ENCODE measurements at regions not wholly inside any gene's neighbourhood (a gene's known extent, or its start where the extent isn't known, plus 50 kb on each side); places are given as distances from the start of the nearest gene placed in this dataset.
A peak's percentile ranks its signal among the peaks of the same experiment; 100 is the strongest.

- DNase-seq (ENCODE audit: low spot score) = no peak
Measured at GRCh38 chrX:39507034-39507433, 590.7 kb downstream of the BCOR start.

- DNase-seq (ENCODE audit: low spot score) = no peak
Measured at GRCh38 chrX:39507617-39508299, 590.0 kb downstream of the BCOR start.

- DNase-seq (ENCODE audit: low spot score) = no peak
Measured at GRCh38 chrX:39508300-39508692, 589.5 kb downstream of the BCOR start.

DNA sequence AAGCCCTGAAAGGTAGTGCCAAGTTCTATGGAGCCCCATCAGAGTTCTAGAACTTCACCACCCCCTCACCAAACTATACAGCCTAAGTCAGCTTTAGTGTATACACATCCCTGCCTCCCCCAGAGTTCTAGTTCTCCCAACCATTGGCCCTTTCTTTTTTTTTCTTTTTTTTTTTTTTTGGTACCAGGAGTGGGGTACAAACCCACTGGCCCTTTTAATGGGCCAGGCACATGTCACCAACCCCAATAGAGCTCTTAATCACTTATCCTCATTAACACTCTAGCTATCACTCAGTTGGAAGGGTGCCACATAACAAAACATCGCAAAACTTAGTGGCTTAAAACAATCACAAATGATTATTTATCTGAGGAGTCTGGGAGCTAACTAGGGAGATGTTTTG lies 588.6 kb downstream of the BCOR start:
- no peak for DNase-seq (ENCODE audit: low spot score)

DNA sequence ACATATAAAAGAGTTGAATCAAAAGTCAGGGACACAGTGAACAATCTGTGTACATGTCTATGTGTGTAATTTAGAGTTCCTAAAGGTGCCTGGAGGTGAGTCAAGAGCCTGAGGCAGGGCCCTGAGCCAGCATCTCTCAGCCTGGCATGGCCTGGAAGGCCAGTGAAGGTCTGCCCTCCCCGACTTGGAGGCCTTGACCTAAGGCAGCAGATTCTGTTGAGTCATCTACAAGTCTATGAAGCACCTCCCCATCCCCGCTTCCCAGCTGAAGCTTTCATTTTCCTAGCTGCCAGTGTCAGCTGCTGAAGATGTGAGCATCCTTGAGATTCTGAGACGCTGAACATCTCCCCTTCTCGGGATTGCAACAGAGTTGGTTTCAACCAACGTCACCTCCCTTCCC lies 583.9 kb downstream of the BCOR start:
- no peak for DNase-seq (ENCODE audit: low spot score)

DNA sequence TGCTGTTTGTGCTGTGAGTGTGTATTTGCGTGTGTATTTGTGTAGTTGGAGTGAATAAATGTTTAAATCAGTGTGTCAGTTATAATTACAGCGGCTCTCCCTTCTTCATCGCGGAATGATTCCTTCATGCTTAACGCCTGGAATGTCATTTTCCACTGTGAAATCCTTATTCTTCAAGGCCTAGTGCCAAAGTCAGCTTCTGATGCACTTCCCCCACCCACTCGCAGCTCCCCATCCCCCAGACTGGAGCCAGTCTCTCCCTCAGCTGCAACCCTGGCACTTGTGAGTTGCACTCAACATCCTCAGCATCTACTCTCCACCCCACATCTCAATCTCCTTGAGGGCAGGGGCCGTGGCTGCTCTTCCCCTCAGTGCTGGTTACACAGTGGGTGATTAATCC lies 583.0 kb downstream of the BCOR start:
- DNase-seq (ENCODE audit: low spot score) = no peak

GRCh38 chrX:39516427-39516841 lies 581.3 kb downstream of the BCOR start:
- DNase-seq (ENCODE audit: low spot score) = no peak

- DNase-seq (ENCODE audit: low spot score) = peak; percentile 15
Measured at GRCh38 chrX:39518476-39519029, 579.2 kb downstream of the BCOR start.

DNA sequence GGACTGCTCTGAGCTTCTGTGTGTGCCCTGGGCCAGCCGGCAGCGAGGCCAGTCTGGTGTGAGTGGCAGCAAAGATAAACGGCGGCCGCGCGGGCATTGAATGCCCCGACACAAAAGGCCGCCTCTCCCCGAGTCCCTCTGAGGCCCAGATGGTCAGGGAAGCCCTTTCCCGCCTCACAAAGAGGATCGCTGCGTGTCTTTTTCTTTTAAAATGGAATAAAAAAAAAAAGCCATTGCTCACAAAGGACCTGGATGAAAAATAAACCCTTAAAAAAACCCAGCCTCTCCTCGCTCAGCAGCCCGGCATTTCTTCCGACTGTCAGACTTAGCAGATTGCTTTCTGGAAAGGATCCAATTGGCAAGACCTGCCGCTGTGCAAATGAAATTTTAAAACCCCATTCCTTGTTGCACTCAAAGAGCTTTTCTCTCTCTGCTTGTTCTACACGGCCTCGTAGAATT lies 578.7 kb downstream of the BCOR start:
- DNase-seq (ENCODE audit: low spot score) = peak; percentile 15

- no peak for DNase-seq (ENCODE audit: low spot score)
Measured at GRCh38 chrX:39519566-39520301, 578.0 kb downstream of the BCOR start.

DNA sequence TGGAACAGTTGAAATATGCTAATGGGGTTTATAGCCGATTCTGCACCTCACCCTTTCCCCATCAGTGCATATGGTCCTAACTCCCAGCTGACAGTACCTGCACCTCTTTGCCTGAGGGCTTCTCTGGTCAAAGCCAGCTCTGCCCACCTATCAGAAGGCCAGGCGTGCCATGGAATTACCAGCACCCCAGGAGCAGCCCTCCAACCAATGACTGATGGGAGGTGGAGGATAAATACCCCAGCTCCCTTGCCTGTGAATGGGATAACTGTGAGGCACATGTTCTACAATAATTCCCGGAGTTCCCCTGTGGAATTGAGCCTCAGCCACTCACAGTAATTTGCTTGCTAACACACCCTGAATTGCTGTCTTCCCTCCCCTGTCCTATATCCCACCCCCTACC lies 572.0 kb downstream of the BCOR start:
- DNase-seq (ENCODE audit: low spot score) = no peak

- DNase-seq (ENCODE audit: low spot score) = no peak
Measured at GRCh38 chrX:39527025-39527424, 570.7 kb downstream of the BCOR start.

- no peak for DNase-seq (ENCODE audit: low spot score)
Measured at GRCh38 chrX:39528161-39528916, 569.4 kb downstream of the BCOR start.

DNA sequence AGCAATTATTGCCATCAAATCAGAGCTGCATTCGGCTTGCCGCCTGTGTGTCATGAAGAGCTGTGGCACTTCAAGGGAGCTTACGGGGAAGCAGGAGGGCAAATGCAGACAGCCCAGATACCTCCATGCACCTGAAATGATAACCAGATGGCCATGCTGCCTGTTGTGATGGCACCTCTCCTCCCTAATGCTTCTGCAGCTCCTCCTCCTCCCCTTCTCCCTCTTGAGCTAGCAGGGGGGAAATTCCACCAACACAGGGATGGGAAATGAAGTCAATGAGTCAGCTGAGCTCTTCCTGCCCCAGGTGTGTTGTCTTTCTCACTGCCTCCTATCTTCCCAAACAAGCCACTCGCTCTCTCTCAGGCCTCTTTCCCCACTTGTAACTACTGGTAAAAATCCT lies 565.0 kb downstream of the BCOR start:
- no peak for DNase-seq (ENCODE audit: low spot score)

DNA sequence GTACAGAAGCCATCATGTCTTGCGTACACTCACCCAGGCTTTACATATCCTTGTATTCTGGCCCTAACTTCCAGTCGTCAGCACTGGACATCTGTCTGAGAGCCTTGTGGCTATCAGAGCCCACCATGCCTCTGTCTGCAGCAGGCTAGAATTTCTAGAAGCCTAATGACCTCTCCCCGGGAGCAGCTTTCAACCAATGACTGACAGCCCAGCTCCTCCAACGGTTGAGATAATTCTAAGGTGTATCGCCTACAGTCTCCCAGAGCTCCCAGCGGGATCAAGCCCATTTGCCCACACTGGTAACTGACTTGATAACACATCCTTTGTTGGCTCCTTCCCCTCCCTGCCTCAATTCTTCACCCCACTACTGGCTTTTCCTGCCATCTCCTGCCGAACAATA lies 562.8 kb downstream of the BCOR start:
- DNase-seq (ENCODE audit: low spot score) = no peak

DNA sequence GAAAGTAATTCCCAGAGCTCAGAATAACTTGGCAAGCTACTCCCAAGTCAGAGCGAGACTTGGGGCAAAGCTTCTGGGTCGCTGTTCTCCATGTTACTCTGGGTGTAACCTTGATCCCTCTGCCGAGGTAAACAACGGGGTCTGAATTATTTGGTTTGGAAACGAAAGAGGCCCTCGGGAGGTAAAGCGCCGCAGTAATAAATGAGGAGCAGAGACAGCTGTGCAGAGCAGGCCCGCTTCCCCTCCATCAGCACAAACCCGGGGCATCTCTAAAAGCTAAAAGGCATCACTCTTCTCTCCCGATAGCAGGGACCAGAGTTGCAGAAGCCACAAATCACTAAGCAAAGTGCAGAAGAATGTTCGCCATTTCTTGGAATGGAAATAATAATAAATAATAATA lies 561.5 kb downstream of the BCOR start:
- DNase-seq (ENCODE audit: low spot score) = no peak

GRCh38 chrX:39541881-39542280 lies 555.9 kb downstream of the BCOR start:
- DNase-seq (ENCODE audit: low spot score) = no peak

- DNase-seq (ENCODE audit: low spot score) = no peak
Measured at GRCh38 chrX:39542316-39542715, 555.4 kb downstream of the BCOR start.

DNA sequence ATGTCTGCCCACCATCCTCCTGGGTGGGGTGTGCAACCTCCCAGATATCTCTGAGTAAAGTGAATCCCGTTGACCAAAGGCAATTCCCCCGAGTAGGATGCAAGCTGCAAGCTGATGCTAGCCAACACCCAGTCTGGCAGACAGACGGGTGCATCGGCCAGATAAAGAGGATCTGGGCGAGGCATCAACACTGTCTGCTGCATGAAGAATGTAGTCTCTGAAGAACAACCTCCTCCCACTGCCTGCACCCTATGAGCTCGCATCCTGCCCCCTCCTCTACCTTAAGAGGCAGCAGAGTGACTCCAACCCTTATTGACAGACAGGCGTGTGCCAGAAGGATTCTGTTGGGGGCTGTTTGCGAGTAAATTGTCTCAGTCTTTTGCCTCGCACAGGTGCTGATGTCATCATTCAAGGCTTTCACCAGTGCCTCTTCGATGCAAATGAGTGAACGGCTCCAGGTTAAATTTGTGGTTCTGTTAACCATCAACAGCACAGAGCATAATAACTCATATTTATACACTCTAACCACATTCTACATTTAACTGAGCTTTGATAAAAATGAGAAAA lies 546.9 kb downstream of the BCOR start:
- DNase-seq (ENCODE audit: low spot score) = no peak

DNA sequence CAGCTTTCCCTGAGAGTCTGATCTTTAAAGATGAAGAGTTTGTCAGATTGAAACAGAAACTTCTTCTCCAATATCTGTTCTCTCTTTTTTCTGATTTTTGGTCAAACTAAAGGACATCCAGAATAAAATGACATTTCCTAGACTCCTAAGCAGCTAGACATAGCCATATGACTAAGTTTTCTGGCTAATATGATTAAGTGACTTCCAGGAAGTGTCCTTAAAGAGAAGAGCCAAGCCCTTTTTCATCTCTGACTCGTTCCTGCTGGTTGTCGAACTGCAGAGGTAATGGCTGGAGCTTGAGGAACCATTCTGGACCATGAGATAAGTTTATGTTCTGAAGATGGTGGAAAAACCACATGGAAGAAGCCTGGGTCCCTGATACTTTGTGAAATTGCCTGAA lies 546.0 kb downstream of the BCOR start:
- DNase-seq (ENCODE audit: low spot score) = no peak

DNA sequence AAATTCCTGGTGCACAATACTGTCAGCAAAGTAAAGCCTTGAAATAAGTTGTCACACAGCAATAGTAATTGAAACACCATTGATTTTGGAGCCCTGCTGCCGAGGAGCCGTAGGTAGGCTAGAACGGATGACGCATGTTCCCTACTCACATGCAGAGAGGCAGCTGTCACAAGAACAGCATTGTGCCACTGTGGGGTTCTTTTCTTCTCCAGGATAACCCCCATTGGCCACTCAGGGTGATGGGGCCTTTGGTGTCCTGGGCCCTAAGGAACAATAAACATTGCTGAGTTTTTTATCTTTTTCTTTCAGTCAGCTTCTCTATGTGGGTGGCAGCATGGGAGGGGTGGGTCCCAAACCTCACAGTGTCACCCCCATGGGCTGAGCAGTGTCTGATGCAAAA lies 542.3 kb downstream of the BCOR start:
- no peak for DNase-seq (ENCODE audit: low spot score)

- no peak for DNase-seq (ENCODE audit: low spot score)
Measured at GRCh38 chrX:39556056-39556455, 541.7 kb downstream of the BCOR start.
